IMR-90 (cell line): ENCODE measurements at regions not wholly inside any gene's neighbourhood (a gene's known extent, or its start where the extent isn't known, plus 50 kb on each side); places are given as distances from the start of the nearest gene placed in this dataset.

ENCODE experiments used
- ATAC-seq: fragments of 200-7000 bp; cut with Tn5 transposase; 2 replicates; pipeline ENCODE4 v1.9.1; 2020; ENCODE audit warnings: low read depth, mild to moderate bottlenecking, moderate library complexity
- BruUV-seq: library from RNA; stranded (reverse); fragments of 400-500 nt; replicated peaks from 2 replicates; lab custom pipeline; 2021; lab: Mats Ljungman, UMichigan
- CTCF ChIA-PET: fragments of 300-600 bp; formaldehyde crosslinking; extraction: SDS; loops from one replicate; lab custom pipeline; 2021; ENCODE audit warnings: antibody characterized with exemption; lab: Yijun Ruan, JAX
- POLR2A ChIA-PET: fragments of 300-600 bp; sonication (Branson Sonifier 250); formaldehyde crosslinking; loops from one replicate; lab custom pipeline; 2022; ENCODE audit warnings: antibody characterized with exemption; ENCODE audit not compliant: unreplicated experiment; lab: Charles Lee
- DNase-seq: peaks from one replicate; pipeline ENCODE4 v3.0.0; 2013
- H2AFZ ChIP-seq: replicated peaks from 2 replicates; pipeline ENCODE3; 2013; ENCODE audit warnings: low read length, mild to moderate bottlenecking; ENCODE audit not compliant: poor library complexity
- H2AK5ac ChIP-seq: 2 replicates; pipeline ENCODE4 v1.6.1; 2013; ENCODE audit warnings: low read depth, low read length, inconsistent platforms
- H2AK9ac ChIP-seq: replicated peaks from 2 replicates; pipeline ENCODE3; 2013; ENCODE audit warnings: mild to moderate bottlenecking, low read depth, low read length, moderate library complexity; ENCODE audit not compliant: poor library complexity
- H2BK120ac ChIP-seq: 2 replicates; pipeline ENCODE4 v1.6.1; 2013; ENCODE audit warnings: low read depth, low read length, inconsistent platforms
- H2BK15ac ChIP-seq: 3 replicates; pipeline ENCODE4 v1.6.1; 2013; ENCODE audit warnings: low read depth, low read length, inconsistent platforms
- H2BK20ac ChIP-seq: 2 replicates; pipeline ENCODE4 v1.6.1; 2013; ENCODE audit warnings: low read depth, mild to moderate bottlenecking, inconsistent platforms, low read length, moderate library complexity
- H2BK5ac ChIP-seq: 2 replicates; pipeline ENCODE4 v1.6.1; 2013; ENCODE audit warnings: mild to moderate bottlenecking, low read depth, low read length, inconsistent platforms; ENCODE audit not compliant: poor library complexity, severe bottlenecking
- H3K14ac ChIP-seq: replicated peaks from 2 replicates; pipeline ENCODE4 v1.6.1; 2013; ENCODE audit warnings: low read depth, low read length, inconsistent platforms
- H3K18ac ChIP-seq: 2 replicates; pipeline ENCODE4 v1.6.1; 2013; ENCODE audit warnings: low read depth, low read length, control low read depth
- H3K23ac ChIP-seq: 2 replicates; pipeline ENCODE4 v1.6.1; 2013; ENCODE audit warnings: low read depth, low read length, inconsistent platforms
- H3K27ac ChIP-seq: 2 replicates; pipeline ENCODE4 v1.5.1; 2013; ENCODE audit warnings: mild to moderate bottlenecking, control low read depth, low read length; ENCODE audit not compliant: insufficient read depth
- H3K27me3 ChIP-seq: 2 replicates; pipeline ENCODE4 v1.6.1; 2013; ENCODE audit warnings: low read length; ENCODE audit not compliant: control insufficient read depth, insufficient read depth
- H3K36me3 ChIP-seq: 2 replicates; pipeline ENCODE4 v1.6.1; 2013; ENCODE audit warnings: low read length, mixed read lengths; ENCODE audit not compliant: control insufficient read depth, insufficient read depth
- H3K4ac ChIP-seq: 2 replicates; pipeline ENCODE4 v1.6.1; 2013; ENCODE audit warnings: low read depth, low read length, inconsistent platforms
- H3K4me1 ChIP-seq: 2 replicates; pipeline ENCODE4 v1.6.1; 2013; ENCODE audit warnings: low read length, mixed read lengths; ENCODE audit not compliant: control insufficient read depth, insufficient read depth
- H3K4me2 ChIP-seq: 2 replicates; pipeline ENCODE4 v1.6.1; 2013; ENCODE audit warnings: low read depth, mild to moderate bottlenecking, control low read depth, low read length, moderate library complexity
- H3K4me3 ChIP-seq: 2 replicates; pipeline ENCODE4 v1.5.1; 2013; ENCODE audit warnings: low read depth, mild to moderate bottlenecking, control low read depth, low read length, moderate library complexity; ENCODE audit not compliant: insufficient read depth
- H3K56ac ChIP-seq: 2 replicates; pipeline ENCODE4 v1.6.1; 2013; ENCODE audit warnings: low read length, inconsistent platforms; ENCODE audit not compliant: insufficient read depth; ENCODE audit errors: extremely low read depth
- H3K79me1 ChIP-seq, 2 experiments: 2 replicates each; pipeline ENCODE4 v1.6.1; 2013; ENCODE audit warnings: low read length in 2 of 2, inconsistent platforms in 1 of 2, low read depth in 1 of 2
- H3K9ac ChIP-seq: 2 replicates; pipeline ENCODE4 v1.6.1; 2013; ENCODE audit warnings: low read depth, low read length, control low read depth
- H3K9me1 ChIP-seq: 2 replicates; pipeline ENCODE4 v1.6.1; 2013; ENCODE audit warnings: low read length, inconsistent platforms; ENCODE audit not compliant: insufficient read depth
- H3K9me3 ChIP-seq: 2 replicates; pipeline ENCODE4 v1.6.1; 2013; ENCODE audit warnings: low read length; ENCODE audit not compliant: control insufficient read depth, insufficient read depth
- H4K20me1 ChIP-seq: 2 replicates; pipeline ENCODE4 v1.6.1; 2013; ENCODE audit warnings: low read length, inconsistent platforms; ENCODE audit not compliant: insufficient read depth
- H4K5ac ChIP-seq: 2 replicates; pipeline ENCODE4 v1.6.1; 2013; ENCODE audit warnings: mild to moderate bottlenecking, low read depth, low read length, control low read depth
- H4K8ac ChIP-seq, 2 experiments: 2 replicates each; pipeline ENCODE4 v1.6.1; 2013; ENCODE audit warnings: low read depth in 2 of 2, low read length in 2 of 2, control low read depth in 1 of 2, inconsistent platforms in 1 of 2
- H4K91ac ChIP-seq: 2 replicates; pipeline ENCODE4 v1.6.1; 2013; ENCODE audit warnings: low read depth, low read length, inconsistent platforms; ENCODE audit not compliant: insufficient read depth
- BHLHE40 ChIP-seq: fragments of 150-350 bp; IDR thresholded peaks from 2 replicates; pipeline ENCODE4 v1.6.1; 2016; ENCODE audit warnings: mild to moderate bottlenecking, low read depth, low read length
- CTCF ChIP-seq: conservative IDR thresholded peaks from 2 replicates; pipeline ENCODE4 v1.5.1; 2012; ENCODE audit warnings: mild to moderate bottlenecking, low read depth, low read length, improper control_type of control experiment
- ELK1 ChIP-seq: fragments of 150-350 bp; IDR thresholded peaks from 2 replicates; pipeline ENCODE4 v1.6.1; 2016; ENCODE audit warnings: low read depth, mild to moderate bottlenecking, low read length, moderate library complexity, borderline replicate concordance
- FOS ChIP-seq: fragments of 150-350 bp; IDR thresholded peaks from 2 replicates; pipeline ENCODE4 v1.6.1; 2016; ENCODE audit warnings: low read depth, low read length
- MAFK ChIP-seq: IDR thresholded peaks from 2 replicates; pipeline ENCODE4 v1.6.1; 2012; ENCODE audit warnings: low read depth, low read length, improper control_type of control experiment
- MAZ ChIP-seq: IDR thresholded peaks from 2 replicates; pipeline ENCODE4 v1.6.1; 2012; ENCODE audit warnings: low read depth, mild to moderate bottlenecking, low read length, improper control_type of control experiment, moderate library complexity, borderline replicate concordance
- MXI1 ChIP-seq: IDR thresholded peaks from 2 replicates; pipeline ENCODE4 v1.6.1; 2012; ENCODE audit warnings: low read depth, mild to moderate bottlenecking, low read length, moderate library complexity, borderline replicate concordance
- NFE2L2 ChIP-seq: fragments of 150-350 bp; IDR thresholded peaks from 2 replicates; pipeline ENCODE4 v1.6.1; 2016; ENCODE audit warnings: low read depth, mild to moderate bottlenecking, low read length
- POLR2A ChIP-seq: IDR thresholded peaks from 2 replicates; pipeline ENCODE4 v1.6.1; 2012; ENCODE audit warnings: mild to moderate bottlenecking, low read depth, low read length
- RAD21 ChIP-seq: IDR thresholded peaks from 2 replicates; pipeline ENCODE4 v1.6.1; 2012; ENCODE audit warnings: low read length, improper control_type of control experiment
- RCOR1 ChIP-seq: IDR thresholded peaks from 2 replicates; pipeline ENCODE4 v1.6.1; 2012; ENCODE audit warnings: mild to moderate bottlenecking, low read length, improper control_type of control experiment; ENCODE audit not compliant: insufficient replicate concordance
- RFX5 ChIP-seq: IDR thresholded peaks from 2 replicates; pipeline ENCODE4 v1.8.0; 2012; ENCODE audit warnings: low read depth, mild to moderate bottlenecking, low read length, moderate library complexity
- SMC3 ChIP-seq: fragments of 150-350 bp; IDR thresholded peaks from 2 replicates; pipeline ENCODE4 v1.6.1; 2016; ENCODE audit warnings: low read depth, mild to moderate bottlenecking, antibody characterized with exemption, low read length, moderate library complexity
- WGBS, 2 experiments: methylation state at CpG; one replicate each; pipeline versions ENCODE4 v1.1.5 to v1.1.7; 2013; ENCODE audit warnings: missing lambda C conversion rate in 2 of 2; ENCODE audit not compliant: insufficient read length in 1 of 2; ENCODE audit errors: extremely low coverage in 2 of 2; 5-methylcytosine and 5-hydroxymethylcytosine counted together
- dilution Hi-C: fragments of 300-500 bp; cut with HindIII; formaldehyde crosslinking; loops from one replicate; pipeline ENCODE4 v1.14.3; 2018; ENCODE audit warnings: low sequenced_read_pairs; ENCODE audit not compliant: unreplicated experiment
- in situ Hi-C: fragments of 300-500 bp; cut with MboI; formaldehyde crosslinking; loops from 3 replicates; pipeline ENCODE4 v1.14.3; 2019; ENCODE audit warnings: low sequenced_read_pairs, inconsistent platforms, mixed read lengths
- intact Hi-C: fragments of 100-400 bp; cut with micrococcal nuclease; formaldehyde crosslinking; loops from 2 replicates; pipeline ENCODE4 v1.10.0; 2022

- BruUV-seq, result no TSS peak
- no peak for ATAC-seq
These were observed 185.1 kb downstream of the DACT1 start for GRCh38 chr14:58822856-58823255.

More at GRCh38 chr14:58822856-58823255, 185.1 kb downstream of the DACT1 start:
- Histone ChIP-seq H3K18ac (no peak overlapping the region), H3K9ac (no peak overlapping the region), H4K5ac (no peak overlapping the region), H2BK15ac (no peak overlapping the region), H3K14ac (no peak overlapping the region), H3K9me3 (peaks cover 6% of the 10 kb centered on the region; the same call in 1 of the 2 replicates), H4K20me1 (no peaks in the 10 kb centered on the region), H2BK5ac (no peak overlapping the region), H2BK20ac (no peak overlapping the region), H3K79me1 (no peaks in the 10 kb centered on the region), H2AK9ac (no peak overlapping the region), H3K23ac (no peak overlapping the region), H3K9me1 (no peaks in the 10 kb centered on the region), H3K56ac (no peak overlapping the region), H3K4me2 (no peak overlapping the region), H3K4me1 (no peaks in the 10 kb centered on the region), H4K91ac (no peak overlapping the region), H2AK5ac (no peak overlapping the region), H3K4ac (no peak overlapping the region), H3K36me3 (no peaks in the 10 kb centered on the region), H3K27me3 (peaks cover 2% of the 10 kb centered on the region; the same call in 1 of the 2 replicates), H3K4me3 (no peak overlapping the region), H4K8ac (no peak overlapping the region), H3K27ac (no peak overlapping the region), H2BK120ac (no peak overlapping the region), H2AFZ (no peak overlapping the region)
- TF ChIP-seq MAZ (no peak), FOS (no peak), SMC3 (no peak), RFX5 (no peak), CTCF (no peak), MXI1 (no peak), RCOR1 (no peak), POLR2A (no peak), RAD21 (no peak), ELK1 (no peak), BHLHE40 (no peak), NFE2L2 (no peak), MAFK (no peak)
- dilution Hi-C loops, result no loop called here
- ChIA-PET POLR2A (no interaction called here), CTCF (no interaction called here)
- intact Hi-C loops, result no loop called here
- no peak for DNase-seq
- WGBS, 2 experiments, result no CpG with 5 or more reads among the region's 2 CpGs
- in situ Hi-C loops, result no loop called here
